Caki2 (cell line): ENCODE measurements at regions not wholly inside any gene's neighbourhood (a gene's known extent, or its start where the extent isn't known, plus 50 kb on each side); places are given as distances from the start of the nearest gene placed in this dataset.

Source experiments
- DNase-seq: peaks from one replicate; pipeline ENCODE4 v3.0.0-alpha.2; 2015; ENCODE audit warnings: low read depth
- in situ Hi-C: cut with HindIII; loops from 2 replicates; pipeline ENCODE4 v1.10.0; 2016; ENCODE audit warnings: low sequenced_read_pairs, low pct_unique_long_range_greater_than_20kb, mixed read lengths

DNA sequence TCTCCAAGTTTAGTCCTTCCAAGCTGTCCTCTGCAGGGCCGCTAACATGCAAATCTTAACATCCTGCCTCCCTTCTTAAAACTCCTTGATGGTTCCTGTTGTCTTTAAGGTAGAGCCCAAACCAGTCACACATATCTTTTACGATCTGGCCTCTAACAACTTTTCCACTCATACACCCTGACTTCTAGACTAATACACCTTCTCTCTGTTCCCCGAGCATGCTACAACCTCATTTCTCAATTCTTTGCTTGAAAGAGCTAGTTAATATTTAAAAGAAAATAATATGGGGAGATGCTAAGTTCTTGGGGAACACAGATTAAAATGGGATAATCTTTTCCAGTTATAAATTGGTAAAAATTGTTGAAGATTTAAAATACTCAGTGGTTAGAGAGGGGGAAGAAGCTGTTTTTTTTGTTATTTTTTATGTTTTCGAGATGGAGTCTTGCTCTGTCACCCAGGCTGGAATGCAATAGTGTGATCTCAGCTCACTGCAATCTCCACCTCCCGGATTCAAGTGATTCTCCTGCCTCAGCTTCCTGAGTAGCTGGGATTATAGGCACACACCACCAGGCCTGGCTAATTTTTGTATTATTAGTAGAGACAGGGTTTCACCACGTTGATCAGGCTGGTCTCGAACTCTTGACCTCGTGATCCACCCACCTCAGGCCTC lies 250.7 kb downstream of the MAFB start:
- DNase-seq: no peak
- in situ Hi-C loops: no loop called here

DNA sequence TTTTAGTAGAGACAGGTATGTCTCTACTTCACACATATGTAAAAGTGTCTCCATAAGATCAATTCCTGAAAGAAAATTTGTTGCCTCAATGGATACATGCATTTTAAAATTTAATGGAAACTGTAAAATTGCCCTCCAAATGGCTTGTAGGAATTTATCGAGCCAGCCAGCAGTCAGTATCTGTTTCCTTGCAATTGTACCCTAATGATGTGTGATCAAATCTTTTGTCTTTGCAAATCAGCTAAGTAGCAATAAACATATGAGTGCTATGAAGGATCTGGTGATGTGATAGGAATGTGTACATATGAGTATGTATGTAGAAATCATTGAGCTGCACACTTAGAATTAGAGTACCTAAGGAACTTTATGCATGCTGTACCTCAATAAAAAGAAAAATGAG lies 253.0 kb downstream of the MAFB start:
- in situ Hi-C loops: no loop called here
- no peak for DNase-seq

DNA sequence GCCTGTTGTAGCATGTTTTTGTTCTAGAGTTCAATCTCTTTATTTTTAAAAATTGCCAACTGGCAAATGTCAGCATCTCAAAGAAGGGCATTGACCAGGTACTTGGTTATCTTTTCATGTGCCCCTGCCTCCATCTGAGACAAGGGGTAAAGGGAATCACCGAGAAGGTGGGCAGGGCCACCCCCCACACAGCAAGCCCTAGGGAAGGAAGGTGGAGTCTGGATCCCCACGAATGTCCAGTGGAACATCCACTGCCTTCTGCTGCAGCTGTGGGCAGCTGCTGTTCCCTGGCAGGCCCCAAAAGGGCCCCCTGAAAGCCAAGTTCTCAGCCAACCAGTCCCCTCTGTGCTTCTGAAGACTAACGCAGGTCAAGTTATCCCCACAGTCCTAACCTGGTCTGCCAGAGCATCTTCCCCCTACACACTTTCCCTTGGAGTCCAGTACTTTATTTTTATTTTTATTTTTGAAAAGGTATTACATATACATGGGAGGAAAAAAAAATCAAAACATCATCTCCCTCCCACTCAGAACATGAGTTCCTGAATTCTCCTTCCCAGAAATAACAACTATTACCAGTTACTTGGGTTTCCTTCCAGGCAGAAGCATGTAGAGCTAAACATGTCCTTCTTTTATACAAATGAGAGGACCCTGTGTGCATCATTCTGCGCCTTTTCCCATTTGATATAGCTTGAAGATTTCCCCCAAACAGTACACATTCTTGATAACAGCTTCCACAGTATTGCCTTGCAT lies 253.7 kb downstream of the MAFB start:
- no peak for DNase-seq
- in situ Hi-C loops: no loop called here

DNA sequence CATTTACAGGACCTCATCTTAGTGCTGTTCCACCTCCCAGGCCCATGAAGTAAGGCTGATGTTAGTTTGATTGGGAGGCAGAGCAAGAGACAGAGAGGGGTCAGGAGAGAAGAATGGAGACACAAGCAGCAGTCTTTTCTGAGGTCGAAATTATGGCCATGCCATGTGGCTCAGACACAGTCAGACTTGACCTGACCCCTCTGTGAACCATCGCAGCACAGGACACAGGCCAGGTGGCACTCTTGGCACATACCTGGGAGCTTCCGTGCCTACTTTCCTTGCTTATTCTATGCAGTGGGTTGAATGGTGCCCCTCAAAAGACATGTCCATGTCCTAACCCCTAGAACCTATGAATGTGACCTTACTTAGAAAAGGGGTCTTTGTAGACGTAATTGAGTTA lies 254.9 kb downstream of the MAFB start:
- no peak for DNase-seq
- in situ Hi-C loops: no loop called here

DNA sequence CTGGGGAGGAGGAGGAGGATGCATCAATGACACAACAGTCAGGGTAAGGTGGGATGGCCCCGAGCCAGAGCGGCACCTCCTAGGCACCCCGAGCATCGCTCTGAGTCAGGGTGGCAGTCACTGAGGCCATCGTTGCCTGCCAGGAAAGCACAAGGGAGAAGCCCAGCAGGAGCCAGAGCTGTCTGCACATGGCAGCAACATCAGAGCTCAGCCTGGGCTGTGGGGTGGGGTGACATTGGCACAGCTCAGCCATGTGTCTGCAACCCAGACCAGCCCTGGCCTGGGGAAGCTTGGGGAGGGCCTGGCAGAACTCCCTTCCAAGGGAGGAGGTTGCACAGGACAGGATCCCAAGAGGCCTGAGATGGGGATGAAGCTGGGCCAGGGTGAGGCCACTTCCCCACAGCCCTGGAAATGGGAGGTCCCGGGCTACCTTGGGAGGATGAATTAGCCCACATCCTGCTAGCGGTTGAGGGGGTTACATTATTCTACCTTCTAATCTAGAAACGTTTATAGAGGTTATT lies 255.6 kb downstream of the MAFB start:
- in situ Hi-C loops: no loop called here
- DNase-seq: no peak

DNA sequence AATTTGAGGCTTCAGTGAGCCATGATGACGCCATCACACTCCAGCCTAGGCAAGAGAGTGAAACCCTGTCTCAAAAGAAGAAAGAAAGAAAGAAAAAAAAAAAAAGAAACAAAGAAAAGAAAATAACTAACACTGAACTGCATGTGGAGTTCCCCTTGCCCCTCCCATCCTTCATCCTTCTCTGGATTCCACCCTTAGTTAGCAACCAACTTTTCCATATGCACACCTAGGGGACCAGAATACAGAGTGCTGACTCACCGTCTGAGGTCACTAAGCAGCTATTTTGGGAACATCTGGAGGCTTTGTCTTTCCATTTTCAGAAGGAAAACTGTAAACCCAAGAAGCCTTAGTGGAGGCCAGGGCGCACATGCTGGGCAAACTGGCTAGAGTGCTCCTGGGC lies 257.4 kb downstream of the MAFB start:
- no peak for DNase-seq
- in situ Hi-C loops: no loop called here

DNA sequence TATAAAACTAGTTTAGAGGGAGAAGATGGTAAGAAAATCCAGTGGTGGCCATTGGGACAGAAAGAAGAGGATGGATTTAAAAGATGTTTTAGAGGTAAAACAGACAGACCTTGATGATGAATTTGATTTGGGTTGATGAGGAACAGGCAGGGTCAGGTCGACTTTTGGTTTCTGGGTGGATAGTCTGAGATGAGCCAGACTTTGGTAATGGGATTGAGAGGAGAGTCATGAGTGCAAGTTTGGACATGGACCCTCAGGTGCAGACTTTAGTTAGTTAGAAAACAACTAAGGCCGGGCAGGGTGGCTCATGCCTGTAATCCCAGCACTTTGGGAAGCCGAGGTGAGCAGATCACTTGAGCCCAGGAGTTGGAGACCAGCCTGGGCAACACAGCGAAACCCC lies 257.9 kb downstream of the MAFB start:
- no peak for DNase-seq
- in situ Hi-C loops: no loop called here

DNA sequence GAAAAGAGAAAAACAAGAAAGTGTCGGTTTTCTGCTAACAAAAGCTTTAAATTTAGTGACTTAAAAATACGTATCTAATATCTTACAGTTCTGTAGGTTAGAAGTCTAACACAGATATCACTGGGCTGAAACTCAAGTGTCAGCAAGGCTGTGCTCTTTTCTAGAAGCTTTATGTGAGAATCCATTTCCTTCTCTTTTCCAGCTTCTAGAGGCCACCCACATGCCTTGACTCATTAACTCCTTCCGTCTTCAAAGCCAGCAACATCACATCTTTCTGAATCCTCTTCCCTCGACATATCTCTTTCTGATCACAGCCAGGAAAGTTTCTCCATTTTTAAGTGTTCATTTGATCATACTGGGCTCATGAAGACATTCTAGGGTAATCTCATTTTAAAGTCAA lies 262.0 kb downstream of the MAFB start:
- in situ Hi-C loops: no loop called here
- no peak for DNase-seq

DNA sequence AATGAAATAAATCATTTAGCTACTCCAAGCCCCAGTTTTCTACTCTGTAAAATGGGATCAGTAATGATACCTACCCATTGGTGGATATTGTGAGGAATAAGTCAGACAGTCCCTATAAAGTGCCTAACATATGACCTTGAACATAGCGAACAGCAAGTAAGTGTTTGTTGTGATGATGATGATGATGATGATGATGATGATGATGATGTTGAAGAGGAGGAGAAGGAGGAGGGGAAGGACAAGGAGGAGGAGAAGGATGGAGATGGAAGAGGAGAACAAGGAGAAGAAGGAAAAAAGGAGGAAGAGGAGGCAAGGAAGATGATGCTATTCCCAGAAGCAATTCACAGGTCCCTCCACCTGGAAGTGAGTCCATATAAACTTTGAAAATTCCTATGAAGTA lies 264.3 kb downstream of the MAFB start:
- in situ Hi-C loops: no loop called here
- no peak for DNase-seq

DNA sequence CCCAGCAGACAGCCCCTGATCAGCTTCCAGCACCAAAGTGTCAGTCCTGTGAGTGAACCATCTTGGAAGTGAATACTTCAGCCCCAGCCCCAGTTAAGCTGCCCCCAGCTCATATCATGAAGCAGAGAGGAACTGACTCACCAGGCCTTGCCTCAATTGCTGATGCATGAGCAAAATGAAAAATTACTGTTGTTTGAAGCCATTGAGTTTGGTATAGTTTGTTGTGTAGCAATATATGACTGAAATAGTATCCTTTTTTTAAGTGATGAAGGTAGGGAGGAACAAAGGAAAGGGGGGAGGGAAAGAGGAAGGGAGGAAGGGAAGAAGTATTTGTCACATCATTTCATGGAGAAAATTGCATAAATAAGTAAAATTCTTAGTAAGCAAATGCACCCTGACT lies 266.4 kb downstream of the MAFB start:
- DNase-seq: no peak
- in situ Hi-C loops: no loop called here

DNA sequence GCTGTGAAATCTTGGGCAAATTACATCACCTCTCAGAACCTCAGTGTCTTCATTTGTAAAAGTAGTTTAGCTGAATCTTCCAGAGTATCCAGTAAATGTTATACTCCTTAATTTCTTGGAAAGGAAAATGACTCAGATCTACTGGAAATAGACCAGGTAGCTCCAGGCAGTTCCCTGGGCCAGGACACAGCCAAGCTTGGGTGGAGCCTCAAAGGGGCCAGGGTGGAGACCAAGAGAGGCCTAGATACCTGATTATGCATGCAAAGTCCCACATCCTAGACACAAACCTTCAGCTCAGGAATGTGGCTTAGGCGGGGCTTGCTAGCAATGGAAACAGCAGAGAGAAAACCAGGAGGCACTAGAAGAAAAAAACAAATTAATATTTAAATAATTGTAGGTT lies 272.8 kb downstream of the MAFB start:
- DNase-seq: no peak
- in situ Hi-C loops: no loop called here

DNA sequence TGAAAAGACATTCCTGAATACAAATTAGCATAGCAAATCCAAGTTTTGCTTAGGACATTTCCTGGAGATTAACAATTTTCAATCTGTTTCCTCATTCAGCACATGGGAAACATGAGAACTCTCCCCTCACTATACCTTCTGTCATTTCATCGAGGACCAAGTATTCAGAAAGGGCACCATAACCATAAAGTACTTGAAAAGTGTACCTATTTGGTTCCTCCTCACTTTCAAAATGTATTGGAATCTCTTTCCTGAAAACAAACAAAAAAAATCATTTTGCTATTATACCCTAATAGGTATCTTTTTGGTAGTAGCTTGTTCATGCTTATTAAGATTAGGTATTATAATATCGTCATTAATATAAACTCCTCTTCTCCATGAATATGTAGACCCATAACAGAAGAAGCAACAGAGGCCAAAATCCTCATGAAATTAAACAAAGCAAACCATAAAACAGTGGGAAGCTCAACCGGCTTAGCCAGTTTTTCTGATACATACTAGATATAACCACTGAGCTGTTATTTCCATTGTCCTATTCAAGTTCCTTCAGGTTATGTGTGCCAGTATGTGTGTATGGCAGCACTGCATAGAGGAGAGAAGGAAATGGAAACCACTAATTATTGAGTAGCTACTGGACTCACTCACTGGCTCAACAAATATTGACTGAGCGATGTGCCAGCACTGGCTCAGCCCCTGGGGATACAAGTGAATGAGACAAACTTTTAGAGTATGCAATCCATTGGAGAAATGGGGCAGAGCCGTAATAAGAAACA lies 274.0 kb downstream of the MAFB start:
- no peak for DNase-seq

DNA sequence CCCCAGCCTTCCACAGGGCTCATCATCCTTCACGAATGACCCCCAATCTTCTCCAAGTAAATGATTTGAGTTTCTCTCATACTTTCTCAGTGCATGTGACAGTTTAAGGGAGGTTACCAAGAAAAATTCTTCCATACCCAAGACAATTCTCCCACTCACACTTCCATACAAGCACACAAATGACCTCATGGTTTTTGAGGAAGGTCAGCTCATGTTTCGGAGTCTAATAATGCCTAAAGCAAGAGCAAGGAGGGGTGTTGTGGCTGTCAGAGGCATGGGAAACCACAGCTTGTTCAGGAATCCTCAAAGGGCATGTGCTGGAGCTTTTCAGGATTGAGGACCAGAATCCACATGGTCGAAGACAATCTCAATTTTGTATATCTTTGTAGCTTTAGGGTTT lies 279.0 kb downstream of the MAFB start:
- DNase-seq: no peak
- in situ Hi-C loops: no loop called here

More for the DNA sequence above, 274.0 kb downstream of the MAFB start:
- in situ Hi-C loops: no loop called here

DNA sequence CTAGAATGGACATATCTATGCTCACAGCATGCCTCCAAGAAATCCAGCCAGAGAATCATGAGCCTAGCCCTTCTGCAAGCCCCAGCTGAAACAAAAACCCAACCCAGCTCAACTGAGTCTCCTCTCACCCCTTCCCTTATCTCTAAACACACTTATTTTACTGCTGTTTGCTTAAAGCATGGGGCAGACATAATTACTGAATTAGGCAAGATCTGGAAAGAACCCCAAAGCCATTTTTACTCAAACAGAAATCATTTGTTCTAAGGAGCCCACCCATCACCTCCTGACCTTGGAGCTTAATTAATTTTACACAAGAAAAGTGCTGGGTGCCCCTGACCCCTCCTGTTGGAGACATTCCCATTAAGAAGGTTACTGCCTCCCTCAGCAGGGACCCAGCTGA lies 291.6 kb downstream of the MAFB start:
- DNase-seq: no peak
- in situ Hi-C loops: no loop called here

DNA sequence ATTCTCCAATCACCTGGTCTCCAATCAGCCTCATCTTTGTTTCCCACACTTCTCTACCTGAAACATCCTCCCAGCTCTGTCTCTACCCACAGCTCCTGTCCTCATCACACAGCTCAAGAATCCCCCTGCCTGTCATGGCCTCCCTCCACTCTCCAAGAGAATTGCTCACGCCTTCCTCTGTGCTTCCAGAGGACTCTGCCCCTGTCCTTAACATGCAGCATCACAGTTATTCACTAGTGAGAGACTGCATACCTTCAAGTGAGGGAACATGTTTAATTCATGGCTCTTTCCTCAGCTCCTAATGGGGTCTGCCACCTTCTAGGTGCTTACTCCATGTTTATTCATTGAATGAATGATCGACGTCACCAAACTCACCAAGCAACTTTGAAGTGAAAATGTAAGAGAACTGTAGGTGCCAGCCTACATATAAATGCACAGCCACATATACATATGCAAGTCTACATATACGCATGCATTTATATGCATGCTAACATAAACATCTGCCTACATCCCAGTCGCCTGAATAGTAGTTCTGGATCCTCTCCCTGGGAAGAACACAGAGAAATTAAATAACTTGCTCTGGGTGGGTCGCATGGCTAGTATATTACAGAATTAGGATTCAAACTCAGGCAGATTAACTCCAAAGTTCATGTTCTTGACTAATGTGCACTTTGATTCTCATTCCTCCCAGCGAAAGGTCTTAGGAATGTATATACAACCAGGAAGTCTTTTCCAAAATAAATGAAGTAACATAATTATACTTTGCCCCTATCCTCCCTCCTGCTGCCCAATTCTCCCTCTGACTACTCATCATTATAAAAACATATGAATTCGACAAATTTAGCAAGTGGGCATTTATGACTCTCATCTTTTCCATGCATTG lies 295.6 kb downstream of the MAFB start:
- no peak for DNase-seq
- in situ Hi-C loops: no loop called here

DNA sequence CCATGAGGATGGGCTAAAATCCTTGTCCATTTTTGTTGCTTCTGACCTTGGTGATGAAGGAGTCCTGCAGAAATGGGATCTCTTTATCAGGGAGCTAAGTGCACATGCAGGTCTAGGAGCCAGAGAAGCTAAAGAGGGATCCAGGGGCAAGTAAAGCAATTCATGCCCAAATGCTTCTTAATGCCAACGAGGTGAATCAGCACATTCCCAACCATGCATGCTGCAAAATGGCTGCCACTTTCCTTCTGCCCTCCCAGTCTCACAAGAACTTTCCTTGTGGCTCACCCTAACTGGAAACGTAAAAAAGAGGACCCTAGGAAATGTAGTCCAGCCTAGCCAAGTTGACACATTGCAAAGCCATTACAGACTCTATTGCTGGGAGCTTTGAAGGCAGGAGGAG lies 298.4 kb downstream of the MAFB start:
- DNase-seq: peak; percentile 4
- in situ Hi-C loops: no loop called here

DNA sequence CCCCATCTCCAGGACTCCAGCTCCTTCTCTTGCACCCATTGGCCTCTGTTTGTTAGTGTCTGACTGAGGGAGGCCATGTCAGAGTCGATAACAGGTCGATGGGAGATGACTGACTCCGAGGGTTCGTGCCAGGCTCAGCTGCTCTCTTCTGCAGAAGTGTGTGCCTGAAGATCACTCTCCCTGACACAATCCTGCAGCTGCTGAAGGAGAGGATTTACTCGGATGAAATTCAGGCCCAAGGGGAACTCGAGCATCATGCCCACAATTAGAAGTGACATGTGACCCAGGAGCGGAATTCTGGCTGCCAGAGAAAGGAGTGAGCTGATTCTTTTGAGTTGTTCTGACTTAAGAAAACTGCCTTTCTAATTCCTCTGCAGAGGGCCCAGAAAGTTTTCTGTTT lies 318.2 kb downstream of the MAFB start:
- in situ Hi-C loops: no loop called here
- no peak for DNase-seq

DNA sequence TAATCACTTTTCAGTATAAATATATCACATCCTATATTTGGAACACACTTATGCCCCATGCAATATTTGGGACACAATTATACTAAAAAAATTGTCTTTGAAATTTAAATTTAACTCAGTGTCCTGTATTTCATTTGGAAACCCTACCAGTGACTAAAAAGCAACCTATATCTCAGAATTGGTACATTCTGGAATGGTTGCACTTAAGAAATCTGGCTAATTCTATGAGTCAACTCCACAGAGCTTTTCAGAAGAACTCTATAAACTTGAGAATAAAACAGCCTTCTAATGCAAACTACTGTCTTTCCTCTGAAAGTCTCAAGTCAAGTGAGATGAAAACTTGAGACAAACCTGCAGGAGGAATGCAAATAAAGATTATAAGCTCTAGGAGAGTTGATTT lies 320.2 kb downstream of the MAFB start:
- DNase-seq: no peak
- in situ Hi-C loops: no loop called here
